NCI-H1105 (cell line): ENCODE measurements at regions not wholly inside any gene's neighbourhood (a gene's known extent, or its start where the extent isn't known, plus 50 kb on each side); places are given as distances from the start of the nearest gene placed in this dataset.
A peak's percentile ranks its signal among the peaks of the same experiment; 100 is the strongest.
"Not testable (repeated sequence)": the region's sequence is repeated elsewhere in the genome, so short reads cannot be mapped to it uniquely, and the experiment has no call there.

ENCODE experiments used
- DNase-seq: peaks from one replicate; lab custom pipeline; 2025; lab: John Stamatoyannopoulos, UW

DNA sequence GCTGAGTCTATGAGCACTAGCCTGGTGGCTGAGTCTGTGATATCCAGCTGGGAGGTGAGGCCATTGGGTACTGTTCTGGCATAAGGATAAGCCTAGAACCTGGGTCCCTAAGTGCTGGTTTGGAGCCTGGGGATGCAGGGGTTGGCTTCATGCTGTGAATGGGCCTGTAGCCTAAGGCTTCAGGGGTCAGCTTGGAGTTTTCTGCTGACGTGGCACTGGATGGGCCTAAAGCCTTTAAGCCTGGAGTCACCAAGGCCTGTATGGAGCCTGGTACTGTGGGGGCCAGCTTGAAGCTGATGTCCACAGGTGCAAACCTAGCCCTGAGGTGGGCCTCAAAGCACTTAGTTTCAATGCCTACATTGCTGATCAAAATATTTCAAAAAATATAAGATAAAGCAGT lies 979.6 kb upstream of the POU3F4 start:
- DNase-seq, result no peak

DNA sequence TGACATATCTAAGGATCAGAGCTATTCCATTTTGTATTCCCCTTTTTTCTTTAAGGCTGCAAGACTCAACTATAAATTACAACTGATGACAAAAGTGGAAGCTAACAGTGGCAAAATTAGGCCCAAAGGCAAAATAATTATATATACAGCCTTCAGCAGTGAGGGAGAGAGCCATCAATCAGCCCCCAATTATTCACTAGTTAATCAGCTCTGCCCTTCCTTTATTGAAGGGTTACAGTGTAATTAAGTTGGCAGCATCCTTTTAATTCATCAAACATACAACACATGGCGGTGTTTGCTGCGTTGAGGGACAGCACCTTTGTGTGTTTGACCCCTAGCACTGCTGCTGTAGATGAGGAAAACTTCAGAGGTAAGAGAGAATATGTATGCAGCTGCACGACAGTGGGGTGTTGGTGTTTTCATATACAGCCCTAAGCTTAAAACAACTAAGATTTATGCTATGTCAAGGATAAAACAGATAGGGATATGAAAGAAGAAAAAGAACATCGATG lies 973.9 kb upstream of the POU3F4 start:
- DNase-seq, result no peak

DNA sequence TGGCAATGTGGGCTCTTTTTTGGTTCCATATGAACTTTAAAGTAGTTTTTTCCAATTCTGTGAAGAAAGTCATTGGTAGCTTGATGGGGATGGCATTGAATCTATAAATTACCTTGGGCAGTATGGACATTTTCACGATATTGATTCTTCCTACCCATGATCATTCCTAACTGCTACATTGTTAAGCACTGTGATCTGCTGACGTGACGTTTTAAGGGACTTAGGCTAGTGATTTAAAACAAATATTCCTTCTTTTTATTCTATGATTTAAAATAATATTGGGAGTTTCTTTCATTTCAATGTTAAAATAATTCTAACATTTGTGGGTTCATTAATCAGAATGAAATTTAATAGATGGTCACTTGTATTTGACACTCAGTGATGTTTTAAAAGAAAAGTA lies 970.9 kb upstream of the POU3F4 start:
- not testable (repeated sequence) for DNase-seq

DNA sequence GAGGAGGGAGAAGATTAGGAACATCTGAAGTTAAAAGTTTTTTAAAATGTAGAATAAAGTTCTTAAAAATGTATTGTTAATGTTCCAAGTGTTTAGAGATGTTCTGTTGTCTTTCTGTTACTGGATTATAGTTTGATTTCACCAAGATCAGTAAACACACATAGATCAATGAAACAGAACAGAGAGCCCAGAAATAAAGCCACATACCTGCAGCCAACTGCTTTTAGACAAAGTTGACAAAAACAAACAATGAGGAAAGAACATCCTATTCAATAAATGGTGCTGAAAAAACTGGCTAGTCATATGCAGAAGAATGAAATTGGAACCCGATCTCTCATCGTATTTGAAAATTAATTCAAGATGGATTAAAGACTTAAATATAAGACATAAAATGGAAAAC lies 966.3 kb upstream of the POU3F4 start:
- DNase-seq, result no peak

DNA sequence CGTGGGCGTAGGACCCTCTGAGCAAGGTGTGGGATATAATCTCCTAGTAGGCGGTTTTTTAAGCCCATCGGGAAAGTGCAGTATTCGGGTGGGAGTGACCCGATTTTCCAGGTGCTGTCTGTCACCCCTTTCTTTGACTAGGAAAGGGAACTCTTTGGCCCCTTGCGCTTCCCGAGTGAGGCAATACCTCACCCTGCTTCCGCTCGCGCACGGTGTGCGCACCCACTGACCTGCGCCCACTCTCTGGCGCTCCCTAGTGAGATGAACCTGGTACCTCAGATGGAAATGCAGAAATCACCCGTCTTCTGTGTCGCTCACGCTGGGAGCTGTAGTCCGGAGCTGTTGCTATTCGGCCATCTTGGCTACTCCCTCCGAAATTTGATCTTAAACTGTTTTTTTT lies 955.9 kb upstream of the POU3F4 start:
- peak; percentile 26 for DNase-seq

DNA sequence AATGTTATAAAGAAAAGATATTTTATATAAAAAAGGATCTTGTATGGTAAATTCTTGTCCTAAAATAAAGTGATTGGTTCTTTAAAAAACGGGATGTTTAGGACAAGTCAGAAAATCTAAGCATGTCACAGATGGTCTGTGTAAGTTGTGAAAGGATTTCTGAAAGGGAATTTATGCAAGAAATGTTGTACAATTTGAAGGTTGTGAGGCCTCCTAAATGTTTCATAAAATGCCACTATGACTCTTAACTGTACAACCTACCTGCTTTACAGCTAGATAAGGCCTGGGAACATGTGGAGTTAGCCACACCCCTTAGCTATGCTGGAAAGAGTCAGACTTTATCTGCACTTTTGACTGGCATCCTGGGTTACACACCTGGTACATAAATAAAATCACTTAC lies 951.5 kb upstream of the POU3F4 start:
- DNase-seq, result no peak

DNA sequence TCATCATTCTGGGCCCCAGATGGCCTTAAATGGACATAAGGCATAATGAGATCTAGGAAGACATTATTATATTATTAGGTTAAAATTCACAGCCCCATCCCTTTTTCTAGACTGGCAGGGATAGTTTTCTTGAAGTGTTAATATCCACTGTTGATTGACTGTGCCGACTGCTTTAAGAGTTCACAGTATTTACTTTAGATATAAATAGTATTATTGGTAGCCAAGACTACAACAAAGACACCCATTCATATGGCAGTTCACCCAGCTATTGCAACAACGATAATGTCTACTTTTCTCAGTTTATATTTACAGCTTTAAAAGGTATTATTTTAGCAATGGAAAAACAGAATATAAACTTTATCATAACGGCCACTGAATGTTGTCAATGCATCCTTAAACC lies 922.2 kb upstream of the POU3F4 start:
- DNase-seq, result no peak

DNA sequence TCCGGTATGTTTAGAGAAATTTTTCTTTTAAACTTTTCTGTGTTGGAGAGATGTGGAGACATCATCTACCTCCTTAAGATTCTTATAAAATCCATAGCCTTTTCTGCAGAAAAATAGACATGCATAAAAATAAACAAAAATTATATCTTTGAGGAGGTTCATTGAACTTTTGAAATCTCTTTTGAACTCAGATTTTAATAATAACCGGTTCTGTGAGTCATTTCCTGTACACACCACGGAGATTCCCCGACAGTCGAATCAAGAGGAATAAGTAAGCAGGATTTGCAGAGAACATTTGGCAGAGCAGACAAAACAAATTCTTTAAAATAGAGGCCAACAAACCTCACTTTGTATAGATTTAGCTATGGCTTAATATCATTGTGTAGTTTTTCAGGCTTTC lies 918.7 kb upstream of the POU3F4 start:
- no peak for DNase-seq

DNA sequence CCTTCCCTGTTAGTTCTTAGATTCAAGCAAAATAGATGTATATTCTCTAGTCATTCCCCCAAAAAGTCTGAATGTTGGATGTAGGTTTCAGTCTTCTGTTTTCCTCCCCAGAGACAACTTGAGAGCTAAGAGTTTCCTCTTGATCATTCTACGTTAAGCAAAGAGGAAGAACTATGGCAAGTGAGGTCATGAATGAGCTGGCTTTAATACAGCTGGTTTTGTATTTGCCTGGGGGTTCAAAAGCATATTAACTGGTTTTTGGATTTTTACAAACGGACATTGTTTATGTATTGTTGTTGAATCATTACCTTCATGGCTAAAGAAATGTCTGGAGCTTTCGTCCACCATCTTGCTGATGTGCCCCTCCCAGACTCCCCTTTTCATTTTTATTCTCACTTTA lies 916.7 kb upstream of the POU3F4 start:
- no peak for DNase-seq

DNA sequence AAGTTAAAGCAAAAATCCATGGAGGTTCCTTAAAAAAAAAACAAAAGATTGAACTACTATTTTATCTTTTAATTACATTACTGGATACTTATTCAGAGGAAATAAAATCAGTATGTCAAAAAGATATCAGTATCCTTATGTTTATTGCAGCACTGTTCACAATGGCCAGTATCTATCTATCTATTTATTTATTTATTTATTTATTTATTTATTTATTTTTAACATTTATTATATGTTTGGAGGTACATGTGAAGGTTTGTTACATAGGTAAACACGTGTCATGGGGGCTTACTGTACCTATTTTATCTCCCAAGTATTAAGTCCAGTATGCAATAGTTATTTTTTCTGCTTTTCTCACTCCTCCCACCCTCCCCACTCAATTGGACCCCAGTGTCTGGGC lies 881.1 kb upstream of the POU3F4 start:
- no peak for DNase-seq

DNA sequence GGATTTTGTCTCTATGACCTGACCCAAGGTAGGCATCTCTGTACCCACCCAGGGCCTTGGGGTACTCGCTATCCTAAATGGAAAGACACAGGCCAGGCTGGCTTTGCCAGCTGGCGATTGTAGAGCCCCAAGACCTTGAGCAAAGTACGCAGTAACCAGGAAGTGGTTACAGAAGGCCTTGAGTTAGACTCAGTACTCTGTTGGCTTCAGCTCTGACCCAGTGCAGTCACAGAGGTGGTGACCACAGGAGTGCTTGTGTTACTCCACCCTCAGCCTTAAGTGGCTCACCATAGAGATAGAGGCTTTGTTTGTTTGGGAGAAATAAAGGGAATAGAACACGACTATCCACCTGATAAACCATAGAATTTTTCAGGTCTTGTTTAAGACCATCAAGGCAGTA lies 880.5 kb upstream of the POU3F4 start:
- DNase-seq, result no peak

DNA sequence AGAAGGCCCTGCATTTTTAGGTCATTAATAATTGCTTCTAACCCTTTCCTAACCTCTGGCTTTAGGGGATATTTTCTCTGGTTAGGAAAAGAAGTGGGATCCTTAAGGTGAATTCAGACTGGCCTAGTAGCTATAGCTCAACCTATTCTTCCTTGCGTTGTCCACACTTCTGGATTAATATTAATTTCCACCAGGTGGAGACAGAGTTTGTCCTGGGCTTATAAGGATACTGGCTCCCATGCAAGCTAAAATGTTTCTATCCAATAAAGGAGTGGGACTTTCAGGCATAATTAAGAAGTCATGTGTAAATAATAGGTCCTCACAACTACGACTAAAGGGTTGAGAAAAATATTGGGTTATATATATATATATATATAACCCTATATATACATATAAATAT lies 860.0 kb upstream of the POU3F4 start:
- no peak for DNase-seq

DNA sequence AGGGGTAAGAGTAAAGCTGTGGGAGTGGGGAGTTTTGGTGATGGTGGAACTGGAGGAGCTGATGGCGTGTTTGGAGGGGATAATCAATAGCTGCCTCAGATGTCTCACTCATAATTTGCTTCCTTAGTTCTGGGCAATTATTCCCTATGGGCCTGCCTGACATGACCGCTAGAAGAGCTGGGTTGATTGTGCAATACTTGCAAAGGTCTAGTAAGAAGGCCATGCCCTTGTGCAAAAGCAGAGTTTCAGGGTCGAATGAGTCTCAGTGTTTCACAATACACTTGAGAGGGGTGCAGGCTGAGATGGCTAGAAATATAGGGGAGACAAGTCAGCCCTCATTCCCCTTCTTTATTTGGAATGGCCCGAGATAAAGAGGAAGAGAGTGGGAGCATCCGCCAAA lies 858.4 kb upstream of the POU3F4 start:
- DNase-seq, result no peak

DNA sequence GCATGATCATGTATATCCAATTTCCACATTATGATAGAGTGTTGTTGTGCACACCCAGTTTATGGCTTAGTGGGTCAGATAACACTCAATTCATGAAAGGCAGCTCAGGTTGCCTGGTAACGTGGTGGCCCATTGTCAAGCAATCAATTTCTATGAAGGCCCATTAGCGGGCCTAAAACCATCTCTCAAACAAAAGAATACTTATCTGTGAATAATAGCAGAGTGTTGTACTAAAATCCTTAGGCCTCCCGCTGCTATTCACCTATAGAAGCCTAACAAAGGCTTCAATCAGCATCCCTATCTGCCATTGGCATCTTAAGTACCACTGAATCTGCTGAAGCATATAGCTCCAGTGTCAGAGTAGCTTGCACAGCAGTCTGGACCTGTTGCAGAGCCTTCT lies 849.6 kb upstream of the POU3F4 start:
- peak; percentile 26 for DNase-seq

DNA sequence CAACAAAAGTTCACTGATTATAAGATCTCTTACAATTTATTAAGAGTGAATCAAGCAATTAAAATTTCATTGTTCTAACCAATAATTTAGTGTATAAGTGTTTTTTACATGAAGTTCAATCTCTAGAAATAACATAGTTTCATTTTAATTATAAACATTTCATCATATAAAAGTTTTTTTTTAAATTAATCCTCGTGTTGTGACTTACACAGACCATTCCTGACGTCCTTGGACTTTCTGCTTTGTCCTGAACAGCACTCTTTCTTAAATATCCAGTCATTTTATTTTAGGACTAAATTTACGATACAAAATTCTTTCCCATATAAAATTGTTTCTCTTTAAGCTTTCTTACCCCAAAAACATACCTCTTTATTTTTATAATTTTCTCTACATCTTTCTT lies 841.7 kb upstream of the POU3F4 start:
- no peak for DNase-seq

DNA sequence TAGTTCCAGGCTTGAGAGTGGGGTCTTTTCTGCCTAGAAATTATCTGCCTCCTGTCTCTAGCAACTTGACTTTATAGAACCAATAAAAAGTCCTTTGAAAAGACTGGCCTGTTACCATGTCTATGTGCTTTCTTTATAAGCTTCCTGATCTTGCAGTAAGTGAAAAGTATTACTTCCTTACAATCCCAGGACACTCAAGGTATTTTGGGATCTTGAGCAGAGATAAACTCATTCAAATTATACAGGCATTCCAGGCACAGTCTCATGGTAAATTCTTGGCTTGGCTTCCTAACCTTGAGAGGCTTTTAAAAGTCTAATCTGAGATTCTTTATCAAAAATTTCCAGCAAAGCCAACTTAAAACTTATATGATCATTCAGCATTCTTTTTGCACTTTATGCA lies 833.0 kb upstream of the POU3F4 start:
- DNase-seq, result no peak

DNA sequence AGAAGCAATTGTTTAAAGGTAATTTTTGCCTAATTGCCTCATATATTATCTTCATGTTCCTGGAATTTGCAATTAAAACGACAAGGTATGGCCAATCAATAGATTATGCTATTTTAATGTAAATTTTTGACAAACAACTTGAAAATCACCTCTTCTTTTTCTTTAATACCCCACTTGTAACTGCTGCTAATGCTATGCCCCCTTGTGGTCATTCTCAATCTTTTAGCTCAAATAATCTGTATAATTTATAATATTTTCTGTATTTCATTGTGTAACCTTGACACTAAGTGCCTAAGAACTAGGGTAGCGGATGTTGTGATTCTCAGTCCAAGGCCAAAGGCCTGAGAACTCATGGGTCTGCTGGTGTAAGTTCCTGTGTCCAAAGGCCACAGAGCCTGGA lies 831.7 kb upstream of the POU3F4 start:
- no peak for DNase-seq

DNA sequence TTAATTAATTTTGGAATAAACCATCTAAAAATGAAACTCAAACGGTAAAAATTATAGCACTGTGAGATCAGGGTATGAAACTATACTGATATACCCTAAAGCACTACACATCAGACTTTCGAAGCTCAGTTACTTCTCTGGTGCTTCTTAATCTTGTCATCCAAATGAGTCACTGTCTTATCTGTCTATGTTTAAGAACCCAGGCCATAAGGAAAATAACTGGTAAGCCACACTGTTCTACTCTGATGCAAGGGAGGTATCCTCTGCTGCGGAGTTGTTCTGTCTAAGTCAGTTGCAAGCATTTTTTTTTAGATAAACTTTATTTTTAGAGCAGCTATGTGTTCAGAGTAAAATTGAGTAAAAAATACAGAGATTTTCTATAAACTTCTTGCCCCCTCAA lies 830.8 kb upstream of the POU3F4 start:
- no peak for DNase-seq

DNA sequence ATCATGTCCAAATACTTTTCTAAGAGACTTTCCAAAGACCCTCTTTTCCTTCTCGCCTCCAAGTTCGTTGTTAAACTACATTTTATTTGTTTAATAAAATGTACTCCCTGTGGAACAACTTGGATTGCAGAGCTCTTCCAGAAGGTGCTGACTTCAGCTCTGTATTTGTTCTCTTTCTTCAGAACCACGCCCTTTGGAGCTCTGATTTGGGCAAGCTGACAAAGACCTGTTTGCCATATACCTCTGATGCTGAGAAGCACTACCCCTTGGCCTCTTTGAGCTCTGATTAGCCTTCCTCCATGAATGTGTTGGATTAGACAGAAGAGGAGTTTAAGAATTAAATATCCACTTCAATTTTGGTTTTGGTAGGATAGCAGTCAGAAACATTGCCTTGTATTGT lies 815.1 kb upstream of the POU3F4 start:
- no peak for DNase-seq

DNA sequence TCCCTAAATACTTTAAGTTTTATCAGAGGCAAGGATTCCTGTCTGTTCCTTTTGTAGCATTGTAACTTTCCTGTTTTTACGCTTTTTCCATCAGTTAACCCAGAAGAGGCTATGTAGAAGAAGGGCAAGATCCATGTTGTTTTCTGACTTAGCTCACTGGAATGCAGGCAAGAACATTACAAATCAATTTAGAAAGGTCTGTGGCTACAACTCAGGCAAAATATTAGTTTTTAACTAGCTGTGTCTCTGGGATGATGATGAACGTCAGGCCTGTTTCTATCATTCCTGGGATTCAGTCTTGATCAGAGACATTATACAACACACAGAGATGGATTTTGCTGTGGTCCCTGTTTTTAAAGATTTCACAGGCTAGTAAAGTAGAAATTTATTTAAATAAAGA lies 813.0 kb upstream of the POU3F4 start:
- no peak for DNase-seq

DNA sequence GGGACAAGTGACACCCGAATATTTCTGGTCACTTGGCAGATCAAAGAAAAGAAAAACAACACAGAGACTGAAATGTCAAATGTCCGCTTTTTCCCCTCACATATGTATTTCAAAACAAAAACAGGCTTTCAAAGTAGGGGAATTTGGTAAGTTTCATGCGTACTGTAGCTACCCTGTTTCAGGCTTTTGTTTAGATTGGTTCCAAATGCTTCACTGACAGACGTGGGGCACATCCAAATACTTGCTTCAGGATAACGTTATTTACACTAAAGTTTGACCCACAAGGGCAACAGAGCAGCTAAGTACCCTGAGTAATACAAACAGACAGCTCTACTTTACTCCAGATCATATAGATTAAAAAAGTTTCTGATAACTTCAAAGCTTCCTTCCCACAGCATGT lies 804.5 kb upstream of the POU3F4 start:
- DNase-seq, result no peak

DNA sequence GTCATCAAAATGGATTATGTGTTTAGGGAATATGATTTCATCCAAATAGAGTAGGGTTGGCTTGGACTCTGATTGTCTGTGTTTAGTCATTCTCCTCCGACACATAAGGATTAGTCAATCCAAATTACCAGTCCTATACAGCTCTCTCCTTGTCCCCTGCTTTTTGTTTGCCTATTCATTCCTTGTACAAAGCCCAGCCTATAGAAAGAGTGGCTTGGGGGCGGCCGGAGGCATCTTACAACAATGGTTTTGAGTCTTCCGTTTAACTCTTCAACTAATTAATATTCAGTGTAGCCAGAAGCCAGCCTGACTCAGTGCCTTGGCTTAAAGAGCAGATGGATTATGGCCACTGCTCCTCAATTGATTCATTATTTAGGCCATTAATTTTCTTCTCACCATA lies 796.6 kb upstream of the POU3F4 start:
- DNase-seq, result no peak

DNA sequence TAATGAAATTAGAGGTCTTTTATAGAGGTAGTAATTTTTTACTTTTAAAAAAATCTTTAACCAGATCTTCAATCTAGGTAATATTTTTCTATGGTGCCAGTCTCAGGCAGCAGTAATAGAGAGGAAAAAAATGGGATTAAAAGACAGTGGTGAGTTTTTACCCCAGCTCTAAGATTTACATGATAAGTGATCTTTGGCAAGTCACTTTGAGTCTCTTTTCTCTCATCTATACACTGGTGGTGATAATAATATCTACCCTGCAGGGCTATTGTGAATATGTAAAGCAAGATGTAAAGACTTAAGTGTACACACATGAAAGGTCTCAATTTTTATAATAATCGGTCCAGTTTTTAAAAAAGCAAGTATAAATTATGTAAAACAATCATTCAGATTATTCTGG lies 786.2 kb upstream of the POU3F4 start:
- no peak for DNase-seq

DNA sequence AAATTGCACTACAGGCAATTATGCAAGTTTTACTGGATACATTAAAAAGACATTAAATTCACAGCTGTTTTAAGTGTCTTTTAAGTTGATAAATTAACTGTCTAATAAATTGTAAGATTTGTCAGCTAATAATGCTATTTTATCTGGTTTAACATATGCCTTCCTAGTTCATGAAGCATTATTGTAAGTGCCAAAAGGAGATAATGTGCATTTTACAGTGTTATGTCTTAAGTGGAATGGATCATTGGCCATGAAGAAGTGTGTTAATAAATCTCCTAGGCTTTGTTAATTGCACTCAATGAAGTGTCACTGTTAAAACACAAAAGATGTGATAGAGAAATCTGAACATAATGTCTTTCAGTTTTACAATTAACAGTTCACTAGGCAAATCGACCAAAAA lies 784.3 kb upstream of the POU3F4 start:
- no peak for DNase-seq

DNA sequence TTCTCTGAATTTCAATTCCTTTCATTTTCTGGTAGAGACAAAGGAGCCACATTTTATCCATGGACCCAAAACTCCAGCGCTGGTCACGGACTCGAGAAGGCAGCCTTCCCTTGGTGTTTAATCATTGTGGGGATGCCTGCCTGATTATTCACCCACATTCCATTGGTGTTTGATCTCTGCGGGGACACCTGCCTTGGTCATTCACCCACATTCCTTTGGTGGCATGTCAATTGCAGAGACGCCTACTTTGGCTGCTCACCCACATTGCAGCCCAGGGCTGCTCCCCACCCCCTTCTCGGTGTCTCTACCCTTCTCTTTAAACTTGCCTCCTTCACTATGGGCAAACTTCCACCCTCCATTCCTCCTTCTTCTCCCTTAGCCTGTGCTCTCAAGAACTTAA lies 780.7 kb upstream of the POU3F4 start:
- not testable (repeated sequence) for DNase-seq
